ENCODE measurements at regions not wholly inside any gene's neighbourhood (a gene's known extent, or its start where the extent isn't known, plus 50 kb on each side); places are given as distances from the start of the nearest gene placed in this dataset.

DNA sequence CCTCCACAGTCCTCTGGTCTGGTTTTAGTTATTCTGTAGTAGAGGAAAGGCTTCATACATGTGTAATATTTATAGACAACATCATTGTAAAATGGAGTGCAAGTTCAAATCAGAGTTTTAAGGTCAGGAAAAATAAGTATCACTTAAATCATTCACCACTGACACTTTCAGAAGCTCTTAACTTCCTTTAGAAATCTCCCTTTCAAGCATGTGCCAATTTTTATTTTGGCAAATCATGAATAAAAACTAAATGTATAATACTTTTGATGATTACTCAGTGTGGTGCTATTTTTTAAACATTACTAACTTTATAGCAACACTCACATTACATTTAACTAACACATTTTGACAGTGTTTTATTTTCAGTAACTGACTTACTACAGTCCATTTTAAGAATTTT, 112.2 kb downstream of the OGFRL1 start:
- Histone ChIP-seq H3K9ac (no peak overlapping the region), H4K20me1 (ENCODE audit: low read depth) (no peaks in the 10 kb centered on the region), H2AFZ (replicated peaks) (no peak overlapping the region), H3K4me3 (no peak overlapping the region), H3K36me3 (no peaks in the 10 kb centered on the region), H3K4me1 (peaks cover 25% of the 10 kb centered on the region), H3K79me2 (ENCODE audit: low read depth) (no peaks in the 10 kb centered on the region), H3K27me3 (no peaks in the 10 kb centered on the region), H3K27ac (no peak overlapping the region), H3K4me2 (no peak overlapping the region), H3F3A (ENCODE audit: low read depth) (no peaks in the 10 kb centered on the region), H3K9me3 (ENCODE audit: low read depth) (no peaks in the 10 kb centered on the region)
- Mint-ChIP-seq H3K27ac (no peak overlapping the region), H3K36me3 (peaks cover 17% of the 10 kb centered on the region), H3K9me3 (no peaks in the 10 kb centered on the region), H3K4me1 (peaks cover 48% of the 10 kb centered on the region), H3K27me3 (ENCODE audit: insufficient read depth, low read depth) (no peaks in the 10 kb centered on the region), H3K4me3 (no peak overlapping the region)
- no peak for DNase-seq (ENCODE audit: low spot score)
- TF ChIP-seq EZH2phosphoT487 (IDR thresholded peaks at IDR 0.05): no peak
- TF ChIP-seq EZH2 (IDR thresholded peaks at IDR 0.05): no peak
- TF ChIP-seq, protein P1, sequence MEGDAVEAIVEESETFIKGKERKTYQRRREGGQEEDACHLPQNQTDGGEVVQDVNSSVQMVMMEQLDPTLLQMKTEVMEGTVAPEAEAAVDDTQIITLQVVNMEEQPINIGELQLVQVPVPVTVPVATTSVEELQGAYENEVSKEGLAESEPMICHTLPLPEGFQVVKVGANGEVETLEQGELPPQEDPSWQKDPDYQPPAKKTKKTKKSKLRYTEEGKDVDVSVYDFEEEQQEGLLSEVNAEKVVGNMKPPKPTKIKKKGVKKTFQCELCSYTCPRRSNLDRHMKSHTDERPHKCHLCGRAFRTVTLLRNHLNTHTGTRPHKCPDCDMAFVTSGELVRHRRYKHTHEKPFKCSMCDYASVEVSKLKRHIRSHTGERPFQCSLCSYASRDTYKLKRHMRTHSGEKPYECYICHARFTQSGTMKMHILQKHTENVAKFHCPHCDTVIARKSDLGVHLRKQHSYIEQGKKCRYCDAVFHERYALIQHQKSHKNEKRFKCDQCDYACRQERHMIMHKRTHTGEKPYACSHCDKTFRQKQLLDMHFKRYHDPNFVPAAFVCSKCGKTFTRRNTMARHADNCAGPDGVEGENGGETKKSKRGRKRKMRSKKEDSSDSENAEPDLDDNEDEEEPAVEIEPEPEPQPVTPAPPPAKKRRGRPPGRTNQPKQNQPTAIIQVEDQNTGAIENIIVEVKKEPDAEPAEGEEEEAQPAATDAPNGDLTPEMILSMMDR (IDR thresholded peaks at IDR 0.05): no peak

DNA sequence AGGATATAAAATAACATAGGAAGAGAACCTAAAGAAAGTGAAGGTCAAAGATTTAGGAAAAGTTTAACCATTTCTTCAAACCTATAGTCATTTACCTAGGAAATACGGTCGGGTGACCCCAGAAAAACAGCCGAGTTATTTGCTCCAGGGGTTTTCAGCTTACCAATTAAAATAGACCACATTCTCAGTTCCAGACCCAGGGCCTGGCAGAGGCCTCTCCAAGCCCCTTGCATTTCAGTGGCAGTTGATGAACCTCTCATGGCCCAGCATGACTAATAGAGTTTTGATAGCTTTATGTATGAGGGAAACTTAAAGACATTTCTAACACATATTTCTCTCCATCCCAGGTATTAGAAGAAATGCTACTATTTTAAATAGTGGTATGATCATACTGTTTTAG, 113.5 kb downstream of the OGFRL1 start:
- Mint-ChIP-seq H3K27ac (peak overlapping the region; percentile 78), H3K9me3 (no peaks in the 10 kb centered on the region), H3K4me1 (peaks cover 48% of the 10 kb centered on the region), H3K36me3 (peaks cover 23% of the 10 kb centered on the region), H3K27me3 (ENCODE audit: insufficient read depth, low read depth) (no peaks in the 10 kb centered on the region), H3K4me3 (no peak overlapping the region)
- Histone ChIP-seq H4K20me1 (ENCODE audit: low read depth) (no peaks in the 10 kb centered on the region), H3K4me1 (peaks cover 23% of the 10 kb centered on the region), H3K4me3 (no peak overlapping the region), H3F3A (ENCODE audit: low read depth) (no peaks in the 10 kb centered on the region), H3K9ac (no peak overlapping the region), H2AFZ (replicated peaks) (no peak overlapping the region), H3K79me2 (ENCODE audit: low read depth) (no peaks in the 10 kb centered on the region), H3K4me2 (no peak overlapping the region), H3K36me3 (no peaks in the 10 kb centered on the region), H3K27me3 (no peaks in the 10 kb centered on the region), H3K9me3 (ENCODE audit: low read depth) (no peaks in the 10 kb centered on the region), H3K27ac (no peak overlapping the region)
- TF ChIP-seq EZH2phosphoT487 (IDR thresholded peaks at IDR 0.05): no peak
- TF ChIP-seq EZH2 (IDR thresholded peaks at IDR 0.05): no peak
- DNase-seq (ENCODE audit: low spot score): no peak

- Histone ChIP-seq H4K20me1 (ENCODE audit: low read depth) (no peaks in the 10 kb centered on the region), H3F3A (ENCODE audit: low read depth) (no peaks in the 10 kb centered on the region), H3K27me3 (no peaks in the 10 kb centered on the region), H3K4me2 (no peak overlapping the region), H3K4me3 (no peak overlapping the region), H3K27ac (no peak overlapping the region), H2AFZ (replicated peaks) (no peak overlapping the region), H3K79me2 (ENCODE audit: low read depth) (no peaks in the 10 kb centered on the region), H3K9ac (no peak overlapping the region), H3K9me3 (ENCODE audit: low read depth) (no peaks in the 10 kb centered on the region), H3K36me3 (no peaks in the 10 kb centered on the region), H3K4me1 (peaks cover 28% of the 10 kb centered on the region)
- DNase-seq (ENCODE audit: low spot score): peak; percentile 16
- Mint-ChIP-seq H3K27ac (peak overlapping the region; percentile 98), H3K9me3 (no peaks in the 10 kb centered on the region), H3K36me3 (peaks cover 25% of the 10 kb centered on the region), H3K4me3 (peak overlapping the region; percentile 68), H3K27me3 (ENCODE audit: insufficient read depth, low read depth) (no peaks in the 10 kb centered on the region), H3K4me1 (peaks cover 56% of the 10 kb centered on the region)
- TF ChIP-seq EZH2 (IDR thresholded peaks at IDR 0.05) (no peak), EZH2phosphoT487 (IDR thresholded peaks at IDR 0.05) (no peak)
- TF ChIP-seq, protein P1 (IDR thresholded peaks at IDR 0.05): no peak
These were observed 115.0 kb downstream of the OGFRL1 start for GRCh38 chr6:71403422-71404134.

Measured in neural progenitor cell (in vitro differentiated cells).